Stimulated activated CD4-positive, alpha-beta T cell treated with anti-CD3 and anti-CD28 coated beads, Interleukin-15, amount 100 ng/mL, for 48 hours (primary cell): ENCODE measurements at regions not wholly inside any gene's neighbourhood (a gene's known extent, or its start where the extent isn't known, plus 50 kb on each side); places are given as distances from the start of the nearest gene placed in this dataset.
"Not testable (repeated sequence)": the region's sequence is repeated elsewhere in the genome, so short reads cannot be mapped to it uniquely, and the experiment has no call there.

ENCODE experiments used
- DNase-seq, 2 donors: peaks; one replicate each; pipeline ENCODE4 v3.0.0-alpha.2; 2020; ENCODE audit warnings: low read depth in 2 of 2

GRCh38 chrY:7725791-7726460 is 814.4 kb upstream of the AMELY start:
- DNase-seq = no peak

DNA sequence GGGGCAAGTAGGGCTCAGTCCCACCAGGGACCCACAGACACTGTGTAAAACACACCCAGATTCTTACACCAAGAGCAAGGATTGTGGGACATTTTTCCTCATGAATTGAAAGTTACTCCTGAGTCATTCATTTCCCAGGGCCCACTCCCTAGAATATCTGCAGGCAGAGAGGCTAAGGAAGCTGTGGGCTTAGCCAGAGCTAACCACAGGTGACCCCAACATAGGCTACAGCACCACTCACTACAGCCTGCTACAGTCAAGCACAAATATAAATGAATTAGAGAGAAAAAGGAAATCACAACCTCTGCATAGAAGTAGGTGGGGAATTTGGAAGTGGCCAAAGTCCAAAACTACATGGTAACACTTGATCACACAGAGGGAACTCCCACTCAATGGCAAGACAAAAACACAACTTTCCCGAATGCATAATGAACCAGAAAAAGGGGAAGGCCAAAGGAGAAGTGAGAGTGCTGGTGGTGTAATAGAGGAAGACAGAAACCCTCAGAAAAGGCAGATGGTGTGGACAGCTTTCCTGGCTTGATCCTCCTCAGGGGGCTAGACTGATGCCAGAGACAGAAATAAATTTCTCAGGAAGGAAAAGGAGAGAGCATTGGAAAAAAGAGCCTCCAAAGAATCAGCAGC is 812.6 kb upstream of the AMELY start:
- no peak for DNase-seq

DNA sequence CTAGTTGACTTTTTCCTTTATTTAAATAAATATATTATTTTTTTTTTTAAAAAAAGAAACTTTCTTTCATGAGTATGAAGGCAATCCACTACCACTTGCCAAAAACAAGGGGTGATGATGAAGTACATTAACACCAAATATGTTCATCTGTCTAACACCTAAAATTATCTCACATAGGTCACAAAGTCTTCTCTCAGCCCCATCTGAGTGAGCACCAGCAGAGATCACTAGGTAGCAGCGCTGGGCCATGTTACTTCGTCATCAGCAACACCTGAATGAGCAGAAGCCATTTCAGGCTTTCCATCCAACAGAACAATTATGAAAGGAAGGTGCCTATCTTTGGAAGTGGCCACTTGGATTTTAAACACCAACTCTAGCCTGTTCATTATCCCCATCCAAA is 811.6 kb upstream of the AMELY start:
- no peak for DNase-seq

- no peak for DNase-seq
Measured at GRCh38 chrY:7722566-7722965, 811.0 kb upstream of the AMELY start.

GRCh38 chrY:7720974-7721373 is 809.4 kb upstream of the AMELY start:
- DNase-seq = no peak

DNA sequence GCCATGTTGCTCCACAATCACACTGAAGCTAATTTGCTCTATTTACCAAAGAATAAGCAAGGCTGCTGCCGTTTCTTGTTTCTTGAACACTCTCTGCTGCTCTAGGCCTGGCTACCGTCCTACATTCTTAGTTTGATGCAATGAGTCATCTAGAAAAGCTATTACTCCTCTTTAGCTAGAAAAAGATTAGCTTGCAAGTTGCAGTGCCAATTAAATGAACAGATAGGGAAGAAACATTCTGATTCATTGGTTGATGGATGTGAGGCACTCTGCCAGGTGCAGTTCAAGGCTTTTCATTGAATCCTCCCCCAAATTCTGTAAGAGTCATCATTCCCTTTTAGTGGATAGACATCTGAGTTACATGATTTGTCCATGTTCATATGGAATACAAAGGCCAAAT is 807.7 kb upstream of the AMELY start:
- no peak for DNase-seq

GRCh38 chrY:7718626-7719025 is 807.1 kb upstream of the AMELY start:
- DNase-seq = no peak

DNA sequence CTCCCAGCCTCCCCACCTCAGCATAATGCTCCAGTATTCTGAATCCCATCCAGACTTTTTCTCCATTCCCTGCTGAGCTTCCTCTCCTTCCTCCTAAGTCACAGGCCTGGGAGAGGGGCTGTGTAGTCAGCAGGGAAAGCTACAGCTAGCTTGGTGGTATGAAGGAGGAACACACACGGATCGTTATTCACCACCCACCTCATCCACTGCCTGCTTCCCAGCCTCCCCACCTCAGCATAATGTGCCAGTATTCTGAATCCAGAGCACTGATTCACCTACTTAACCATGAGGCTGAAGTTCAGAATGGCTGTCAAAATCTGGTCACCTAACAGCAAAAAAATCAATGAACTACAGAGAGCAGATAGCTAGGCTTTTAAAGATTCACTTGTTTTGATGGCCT is 806.6 kb upstream of the AMELY start:
- DNase-seq = no peak

GRCh38 chrY:7714426-7714825 is 802.9 kb upstream of the AMELY start:
- DNase-seq = no peak

GRCh38 chrY:7713738-7714137 is 802.2 kb upstream of the AMELY start:
- DNase-seq = not testable (repeated sequence)

DNA sequence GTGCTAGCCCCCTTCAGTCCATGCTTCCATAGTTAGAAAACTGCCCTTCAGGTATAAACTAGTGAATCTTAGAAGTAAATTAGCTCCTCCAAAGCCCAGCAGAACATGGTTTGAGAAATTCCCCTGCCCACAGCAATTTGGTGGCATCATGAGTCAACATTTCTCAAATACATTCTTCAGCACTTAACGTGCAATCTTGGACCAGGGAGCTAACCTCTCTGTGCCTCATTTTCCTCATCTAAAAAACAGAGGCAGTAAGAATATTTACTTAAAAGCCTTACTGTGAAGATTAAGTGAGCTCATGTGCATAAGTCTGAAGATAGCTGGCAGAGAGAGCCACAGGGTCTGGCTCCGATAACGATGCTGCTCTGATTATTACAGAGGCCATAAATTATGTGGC is 800.7 kb upstream of the AMELY start:
- no peak for DNase-seq

GRCh38 chrY:7703578-7704140 is 792.1 kb upstream of the AMELY start:
- no peak for DNase-seq

DNA sequence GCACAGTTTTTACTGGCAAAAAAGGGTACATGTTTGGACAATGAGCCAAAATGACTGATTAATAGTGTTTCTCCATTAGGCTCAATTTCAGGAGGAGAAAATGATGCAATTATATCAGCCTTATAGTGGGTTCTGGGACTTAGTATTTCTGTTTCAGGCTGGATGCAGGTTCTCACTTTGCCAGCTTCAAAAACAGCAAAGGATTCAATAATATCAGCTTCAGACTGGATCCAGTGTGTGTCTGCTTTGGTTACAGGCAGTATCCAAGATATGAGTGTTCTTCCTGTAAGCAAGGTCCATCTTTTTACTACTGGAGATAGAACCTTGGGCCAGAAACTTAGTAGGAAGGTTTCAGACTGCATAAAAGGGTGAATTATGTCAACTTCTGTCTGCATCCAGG is 790.9 kb upstream of the AMELY start:
- DNase-seq = no peak

- DNase-seq = no peak
Measured at GRCh38 chrY:7701676-7702075, 790.1 kb upstream of the AMELY start.

DNA sequence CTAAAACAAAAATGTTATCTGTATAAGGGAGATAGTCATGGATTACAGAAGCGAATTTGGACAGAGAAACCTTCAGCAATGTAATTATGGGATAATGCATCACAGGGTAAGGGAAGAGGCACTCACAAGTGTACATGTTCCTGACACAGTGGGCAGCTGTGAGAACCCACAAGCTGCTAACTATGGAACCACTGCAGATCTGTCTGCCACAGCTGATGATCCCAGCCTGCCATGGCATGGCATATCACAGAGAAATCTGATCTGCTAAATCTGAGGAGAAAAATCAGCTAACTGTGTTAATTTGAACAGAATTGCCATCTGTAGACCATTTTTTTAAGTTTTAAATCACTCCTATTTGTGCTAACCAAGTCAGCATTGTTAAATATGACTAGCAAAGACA is 786.0 kb upstream of the AMELY start:
- DNase-seq = no peak

- no peak for DNase-seq
Measured at GRCh38 chrY:7692701-7693100, 781.1 kb upstream of the AMELY start.

DNA sequence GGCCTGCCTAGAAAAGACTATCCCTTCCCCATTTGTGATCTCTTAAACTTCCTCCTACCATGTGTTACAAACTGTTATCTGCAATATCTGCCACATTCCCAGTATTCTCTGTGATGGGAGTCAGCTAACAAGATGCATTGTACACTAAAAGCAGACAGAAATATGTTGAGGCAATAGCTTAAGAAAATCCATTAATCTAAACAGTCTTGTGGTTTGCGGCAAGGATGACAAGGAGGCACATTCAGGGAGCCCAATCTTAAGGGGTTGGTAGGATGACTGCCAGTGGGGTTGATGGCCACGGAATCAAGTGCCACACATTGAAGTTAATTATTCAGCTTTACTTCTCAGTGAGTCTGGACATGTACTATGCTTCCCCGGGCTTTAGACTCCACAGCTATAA is 775.5 kb upstream of the AMELY start:
- DNase-seq = no peak

- no peak for DNase-seq
Measured at GRCh38 chrY:7684546-7684945, 773.0 kb upstream of the AMELY start.

DNA sequence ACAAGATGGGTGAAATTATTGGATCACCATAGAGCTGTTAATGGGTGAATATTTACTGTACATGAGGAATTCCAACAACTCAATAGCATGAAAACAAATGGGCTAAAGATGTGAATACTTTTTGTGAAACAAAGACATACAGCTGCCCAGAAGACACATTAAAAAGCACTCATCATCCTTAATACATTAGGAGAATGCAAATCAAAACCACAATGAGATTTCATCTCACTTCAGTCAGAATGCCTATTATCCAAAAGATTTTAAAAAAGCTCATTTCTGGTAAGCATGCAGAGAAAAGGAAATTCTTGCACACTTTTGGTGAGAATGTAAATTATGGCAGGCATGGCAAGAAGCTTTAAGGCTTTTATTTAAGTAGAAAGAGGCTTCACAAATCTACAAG is 770.8 kb upstream of the AMELY start:
- no peak for DNase-seq

DNA sequence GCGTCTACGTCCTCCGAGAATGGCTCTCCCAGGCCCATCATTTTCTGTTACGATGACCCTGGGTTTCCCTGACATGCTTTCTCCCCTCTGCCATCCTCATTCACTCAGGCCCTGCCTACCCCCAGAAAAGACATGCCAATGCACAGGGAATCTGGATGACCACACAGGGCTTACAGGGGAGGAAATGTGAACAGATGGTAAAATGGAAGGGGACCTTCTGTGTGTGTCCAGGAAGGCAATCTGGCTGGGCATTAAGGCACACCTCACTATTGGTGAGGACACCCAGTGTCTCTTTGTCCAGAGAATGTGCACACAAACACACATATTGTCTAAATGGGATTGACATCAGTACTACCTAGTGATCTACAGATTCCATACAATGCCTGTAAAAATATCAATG is 769.9 kb upstream of the AMELY start:
- no peak for DNase-seq

GRCh38 chrY:7674465-7674864 is 762.9 kb upstream of the AMELY start:
- no peak for DNase-seq

GRCh38 chrY:7672796-7673195 is 761.2 kb upstream of the AMELY start:
- DNase-seq = no peak

DNA sequence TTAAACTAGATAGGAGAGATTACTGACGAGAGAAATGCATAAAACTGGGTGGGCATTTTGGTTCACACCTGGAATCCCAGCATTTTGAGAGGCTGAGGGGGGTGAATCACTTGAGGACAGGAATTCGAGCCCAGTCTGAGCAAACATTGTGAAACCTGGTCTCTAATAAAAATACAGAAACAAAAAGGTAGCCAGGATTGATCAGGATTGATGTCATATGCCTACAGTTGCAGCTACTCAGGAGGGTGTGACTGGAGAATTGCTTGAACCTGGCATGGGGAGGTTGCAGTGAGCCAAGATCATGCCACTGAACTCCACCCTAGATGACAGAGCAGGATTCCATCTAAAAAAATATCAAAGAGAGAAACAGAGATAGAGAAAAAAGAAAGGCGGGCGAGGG is 751.7 kb upstream of the AMELY start:
- no peak for DNase-seq

DNA sequence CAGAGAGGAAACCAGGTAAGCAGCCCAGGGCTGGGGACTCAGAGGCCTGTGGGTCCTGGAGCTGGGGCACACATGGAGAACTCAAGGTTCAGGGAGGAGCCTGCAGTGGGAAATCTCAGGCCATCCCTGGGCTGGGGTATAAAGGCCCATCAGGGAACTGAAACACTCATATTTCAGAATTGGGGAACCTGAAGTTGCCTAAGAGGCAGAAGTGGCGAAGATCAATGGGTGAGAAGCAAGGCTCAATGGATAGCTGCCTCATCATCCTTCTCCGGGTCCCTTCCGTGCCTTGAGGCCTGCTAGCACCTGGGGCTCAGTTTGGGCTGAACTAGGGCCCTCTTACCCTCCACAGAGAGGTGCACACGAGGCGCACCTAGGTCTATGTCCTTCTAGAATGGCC is 747.5 kb upstream of the AMELY start:
- no peak for DNase-seq
